Body of pancreas (tissue), 4 donors: ENCODE measurements at regions not wholly inside any gene's neighbourhood (a gene's known extent, or its start where the extent isn't known, plus 50 kb on each side); places are given as distances from the start of the nearest gene placed in this dataset.

Experiments used
- CTCF ChIP-seq, 7 experiments: fragments of 450-650 bp in 4 of 7; fragments of 200-600 bp in 3 of 7; sonication (generic) in 3 of 7; IDR thresholded peaks; one replicate each; pipeline ENCODE4 v1.5.1; 2016 to 2019; ENCODE audit warnings: antibody characterized with exemption in 7 of 7
- POLR2A ChIP-seq, 3 donors: fragments of 450-650 bp; IDR thresholded peaks; one replicate each; pipeline ENCODE4 v1.6.1; 2016; ENCODE audit warnings: antibody characterized with exemption in 3 of 3, mild to moderate bottlenecking in 2 of 3

- TF ChIP-seq CTCF (IDR thresholded peaks at IDR 0.05) (no peak), POLR2A (IDR thresholded peaks at IDR 0.05) (no peak)
Measured at GRCh38 chr12:71029302-71029701, 108.8 kb upstream of the PTPRR start.
